ENCODE measurements at regions not wholly inside any gene's neighbourhood (a gene's known extent, or its start where the extent isn't known, plus 50 kb on each side); places are given as distances from the start of the nearest gene placed in this dataset.
"Not testable (repeated sequence)": the region's sequence is repeated elsewhere in the genome, so short reads cannot be mapped to it uniquely, and the experiment has no call there.

DNA sequence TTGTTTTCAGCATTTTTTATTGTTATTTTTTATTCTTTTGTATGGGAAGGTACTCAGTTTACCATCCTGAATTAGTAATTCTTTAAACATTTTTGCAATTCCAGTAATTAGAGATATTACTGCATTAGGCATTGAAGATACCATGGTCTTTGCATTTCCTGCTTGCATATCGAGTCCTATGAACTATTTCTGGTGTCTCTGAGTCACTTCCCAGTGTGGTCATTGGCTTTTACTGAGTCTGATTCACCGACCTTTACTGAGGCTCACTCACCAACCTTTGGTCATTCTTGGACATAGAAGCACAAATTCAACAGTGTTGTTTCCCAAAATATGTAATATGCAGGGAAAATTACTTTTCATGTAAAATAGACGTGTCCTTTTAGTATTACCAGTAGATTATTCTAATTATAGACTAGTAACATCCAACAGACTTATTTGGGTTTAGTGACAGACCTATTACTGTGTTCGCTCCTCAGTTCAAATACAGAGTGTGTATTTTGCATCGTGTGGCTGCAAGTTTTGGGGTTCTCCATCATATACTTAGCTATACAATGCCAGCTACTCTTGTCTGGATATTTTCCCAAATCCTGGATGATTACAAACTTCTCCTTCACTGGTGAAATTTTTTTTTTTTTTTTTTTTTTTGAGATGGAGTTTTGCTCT lies 180.7 kb upstream of the PRSS1 start:
- DNase-seq (ENCODE audit: low spot score), result no peak

GRCh38 chr7:142567201-142568075 lies 181.8 kb upstream of the PRSS1 start:
- no peak for DNase-seq (ENCODE audit: low spot score)

DNA sequence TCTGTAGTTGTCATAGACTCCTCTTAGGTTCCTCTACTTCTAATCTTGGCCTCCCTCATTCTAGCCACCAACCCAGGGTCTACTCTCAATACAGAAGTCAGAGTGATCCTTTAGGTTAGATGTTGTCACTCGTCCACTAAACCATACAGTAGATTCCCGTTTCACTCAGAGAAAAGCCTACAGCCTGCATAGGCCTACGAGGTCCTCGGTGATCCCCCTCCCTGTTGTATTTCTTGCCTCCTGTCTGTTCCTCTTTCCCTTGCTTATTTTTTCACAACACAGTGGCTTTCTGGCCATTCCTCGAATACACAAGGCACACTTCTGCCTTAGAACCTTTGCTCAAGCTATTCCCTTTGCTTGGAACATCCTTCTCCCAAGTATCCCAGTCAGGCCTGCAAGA lies 183.0 kb upstream of the PRSS1 start:
- DNase-seq (ENCODE audit: low spot score), result no peak

DNA sequence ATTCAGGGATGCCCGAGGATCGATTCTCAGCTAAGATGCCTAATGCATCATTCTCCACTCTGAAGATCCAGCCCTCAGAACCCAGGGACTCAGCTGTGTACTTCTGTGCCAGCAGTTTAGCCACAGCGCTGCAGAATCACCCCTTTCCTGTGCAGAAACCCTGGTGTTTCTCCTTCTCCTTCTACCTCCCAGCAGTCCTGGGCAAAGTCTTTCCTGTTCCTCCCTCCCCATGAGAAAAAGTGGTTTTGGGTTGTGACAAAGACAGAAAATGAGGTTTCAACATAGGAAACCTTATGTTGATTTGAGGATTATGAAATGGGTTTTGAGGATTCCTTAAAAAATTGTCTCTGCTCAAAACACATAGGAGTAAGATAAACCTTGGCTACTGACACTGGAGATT lies 185.1 kb upstream of the PRSS1 start:
- DNase-seq (ENCODE audit: low spot score), result not testable (repeated sequence)

- DNase-seq (ENCODE audit: low spot score), result no peak
Measured at GRCh38 chr7:142563470-142563869, 185.8 kb upstream of the PRSS1 start.

- no peak for DNase-seq (ENCODE audit: low spot score)
Measured at GRCh38 chr7:142562688-142563087, 186.6 kb upstream of the PRSS1 start.

DNA sequence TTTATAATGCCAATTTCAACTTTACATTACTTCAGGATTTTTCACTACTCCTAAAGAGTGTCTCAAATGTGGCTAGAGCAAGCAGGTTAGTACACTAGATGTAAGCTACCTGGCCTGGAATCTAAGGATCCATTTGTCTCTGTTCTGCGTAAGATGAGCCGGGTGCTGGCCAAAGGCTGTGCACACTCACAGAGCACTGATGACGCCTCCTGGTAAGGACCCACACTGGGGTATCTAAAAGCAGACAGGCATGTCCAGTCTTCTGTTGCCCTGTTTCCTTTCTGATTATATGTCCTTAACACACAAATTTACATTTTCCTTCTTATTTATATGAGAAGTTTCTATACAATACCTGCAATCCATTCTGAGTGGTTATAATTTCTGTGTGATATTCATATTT lies 187.9 kb upstream of the PRSS1 start:
- not testable (repeated sequence) for DNase-seq (ENCODE audit: low spot score)

GRCh38 chr7:142560770-142561169 lies 188.5 kb upstream of the PRSS1 start:
- DNase-seq (ENCODE audit: low spot score), result not testable (repeated sequence)

- no peak for DNase-seq (ENCODE audit: low spot score)
Measured at GRCh38 chr7:142560166-142560565, 189.1 kb upstream of the PRSS1 start.

DNA sequence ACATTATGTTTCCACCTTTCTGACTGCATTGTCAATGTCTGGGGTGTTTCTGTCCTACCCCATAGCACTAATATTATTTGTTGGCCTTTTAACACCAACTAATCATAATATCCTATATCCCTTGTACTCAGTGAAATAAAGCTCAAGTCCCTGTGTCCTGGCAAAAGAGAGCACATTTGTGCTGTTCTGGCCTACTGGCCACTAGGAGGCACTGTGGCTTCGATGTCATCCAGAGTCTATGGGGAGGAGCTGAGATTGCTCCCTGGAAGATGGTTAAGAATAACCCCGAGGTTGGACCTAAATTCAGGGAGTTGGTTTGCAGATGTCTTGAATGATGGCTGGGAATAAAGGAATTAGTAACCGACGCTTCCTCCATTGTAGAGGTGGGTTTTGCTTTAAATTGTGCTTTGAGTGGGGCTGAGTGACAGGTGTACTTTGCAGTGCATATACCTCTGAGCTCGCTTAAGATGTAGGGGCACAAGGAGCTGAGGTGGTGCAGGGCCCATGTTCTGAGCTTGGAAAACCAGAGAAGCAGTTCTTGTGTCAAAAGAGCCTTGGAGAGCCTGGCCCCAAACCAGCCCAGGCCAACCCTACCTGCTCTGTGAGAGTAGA lies 191.2 kb upstream of the PRSS1 start:
- peak; percentile 34 for DNase-seq (ENCODE audit: low spot score)

- DNase-seq (ENCODE audit: low spot score), result peak; percentile 73
Measured at GRCh38 chr7:142556740-142557139, 192.5 kb upstream of the PRSS1 start.

DNA sequence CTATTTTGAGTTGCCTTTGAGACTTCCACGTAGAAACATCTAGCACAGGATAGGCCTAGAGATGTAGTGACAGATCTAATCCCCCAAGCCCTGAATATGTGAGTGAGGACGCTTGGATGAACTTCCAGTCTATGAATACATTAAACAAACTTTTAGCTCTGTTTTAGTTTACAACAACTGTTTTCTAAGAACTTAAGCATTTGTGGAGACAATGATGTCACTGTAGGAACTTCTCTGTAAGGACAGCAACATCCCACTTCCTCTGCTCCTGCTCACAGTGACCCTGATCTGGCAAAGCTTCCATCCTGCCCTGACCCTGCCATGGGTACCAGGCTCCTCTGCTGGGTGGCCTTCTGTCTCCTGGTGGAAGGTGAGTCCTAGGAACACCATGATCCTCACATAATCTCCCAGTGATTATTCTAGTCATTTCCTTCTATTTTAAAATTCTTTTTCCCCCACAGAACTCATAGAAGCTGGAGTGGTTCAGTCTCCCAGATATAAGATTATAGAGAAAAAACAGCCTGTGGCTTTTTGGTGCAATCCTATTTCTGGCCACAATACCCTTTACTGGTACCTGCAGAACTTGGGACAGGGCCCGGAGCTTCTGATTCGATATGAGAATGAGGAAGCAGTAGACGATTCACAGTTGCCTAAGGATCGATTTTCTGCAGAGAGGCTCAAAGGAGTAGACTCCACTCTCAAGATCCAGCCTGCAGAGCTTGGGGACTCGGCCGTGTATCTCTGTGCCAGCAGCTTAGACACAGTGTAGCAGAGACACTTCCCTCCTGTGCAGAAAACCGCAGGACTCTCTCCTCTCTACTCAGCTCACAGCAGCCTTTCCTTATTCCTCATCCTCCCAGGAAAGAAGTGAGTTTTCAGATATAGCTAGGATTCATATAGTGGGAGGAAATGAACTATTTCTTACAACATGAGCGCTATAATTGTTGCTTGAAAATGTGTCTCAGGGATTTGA lies 194.4 kb upstream of the PRSS1 start:
- no peak for DNase-seq (ENCODE audit: low spot score)

DNA sequence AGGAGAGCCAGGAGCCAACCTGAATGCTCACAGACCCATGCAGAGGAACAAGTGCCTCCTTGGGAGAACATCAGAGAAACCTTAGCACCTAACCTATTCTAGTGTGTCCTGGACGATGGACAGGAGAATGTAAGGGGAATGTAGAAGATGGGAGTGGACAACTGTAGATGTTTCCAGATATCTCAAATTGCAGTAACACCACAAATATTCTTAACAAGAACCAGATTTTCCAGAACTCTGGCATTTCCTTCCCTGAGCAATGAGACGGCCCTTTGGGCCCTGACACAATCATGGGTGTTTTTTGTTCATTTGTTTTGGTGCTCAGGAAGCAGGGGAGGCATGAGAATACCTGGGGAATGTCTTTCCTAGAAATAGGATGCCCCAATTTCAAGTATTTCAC lies 196.1 kb upstream of the PRSS1 start:
- no peak for DNase-seq (ENCODE audit: low spot score)

GRCh38 chr7:142548978-142549377 lies 200.3 kb upstream of the PRSS1 start:
- DNase-seq (ENCODE audit: low spot score), result no peak

GRCh38 chr7:142546452-142546851 lies 202.8 kb upstream of the PRSS1 start:
- no peak for DNase-seq (ENCODE audit: low spot score)

- DNase-seq (ENCODE audit: low spot score), result no peak
Measured at GRCh38 chr7:142542942-142543341, 206.3 kb upstream of the PRSS1 start.

DNA sequence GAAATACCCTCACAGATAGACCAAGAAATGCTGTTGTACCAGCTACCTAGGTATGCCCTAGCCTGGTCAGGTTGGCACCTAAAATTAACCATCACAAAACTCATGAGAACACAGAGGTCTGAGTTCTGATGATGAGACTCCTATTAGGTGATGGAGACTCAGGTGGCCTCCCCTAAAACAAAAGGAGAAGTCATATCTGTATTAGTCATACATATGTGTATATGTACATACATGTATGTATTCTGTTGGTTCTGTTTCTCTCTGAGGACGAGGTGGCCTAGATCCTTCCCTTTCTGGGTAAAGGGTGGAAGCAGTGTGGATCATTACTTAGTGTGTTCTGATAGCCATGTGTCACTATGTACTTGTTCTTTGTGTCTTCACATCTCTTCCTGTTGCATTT lies 207.2 kb upstream of the PRSS1 start:
- DNase-seq (ENCODE audit: low spot score), result no peak

DNA sequence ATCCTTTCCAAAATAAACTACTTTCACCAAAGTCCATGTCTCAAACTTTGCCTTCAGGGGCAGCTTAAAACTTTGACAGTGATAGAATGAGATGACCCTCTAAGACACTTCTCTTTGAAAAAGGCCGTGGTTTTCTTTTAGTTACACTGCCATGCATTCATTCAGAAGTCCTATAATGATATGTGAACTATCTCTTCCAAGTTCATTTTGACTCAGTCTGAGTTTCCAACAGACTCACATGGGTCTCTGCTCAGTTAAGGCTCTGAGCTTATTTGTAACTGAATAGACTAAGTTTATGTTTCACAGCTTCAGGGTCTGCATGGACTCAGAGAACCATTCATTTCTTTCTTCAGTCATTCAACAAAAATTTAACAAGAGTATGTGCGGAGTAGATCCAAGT lies 208.9 kb upstream of the PRSS1 start:
- DNase-seq (ENCODE audit: low spot score), result no peak

GRCh38 chr7:142539901-142540300 lies 209.4 kb upstream of the PRSS1 start:
- no peak for DNase-seq (ENCODE audit: low spot score)

DNA sequence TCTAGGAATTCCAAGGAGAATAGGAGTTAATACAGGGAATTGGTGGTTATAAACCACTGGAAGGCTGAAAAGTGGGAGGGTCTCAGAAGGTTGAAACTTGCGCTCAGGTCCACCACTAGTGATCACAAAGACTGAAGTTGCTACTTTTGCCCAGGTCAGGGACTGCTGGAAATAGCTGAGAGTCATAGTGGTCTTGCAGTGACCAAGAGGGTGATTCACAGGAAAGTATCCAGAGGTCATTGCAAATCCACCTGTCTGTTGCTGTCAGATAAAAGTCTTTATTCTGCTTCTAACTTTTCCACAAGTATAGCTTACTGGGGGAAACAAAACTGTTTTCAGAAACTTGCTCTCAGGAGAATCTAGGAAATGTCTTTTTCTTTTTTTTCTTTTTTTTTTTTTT lies 211.5 kb upstream of the PRSS1 start:
- DNase-seq (ENCODE audit: low spot score), result no peak

DNA sequence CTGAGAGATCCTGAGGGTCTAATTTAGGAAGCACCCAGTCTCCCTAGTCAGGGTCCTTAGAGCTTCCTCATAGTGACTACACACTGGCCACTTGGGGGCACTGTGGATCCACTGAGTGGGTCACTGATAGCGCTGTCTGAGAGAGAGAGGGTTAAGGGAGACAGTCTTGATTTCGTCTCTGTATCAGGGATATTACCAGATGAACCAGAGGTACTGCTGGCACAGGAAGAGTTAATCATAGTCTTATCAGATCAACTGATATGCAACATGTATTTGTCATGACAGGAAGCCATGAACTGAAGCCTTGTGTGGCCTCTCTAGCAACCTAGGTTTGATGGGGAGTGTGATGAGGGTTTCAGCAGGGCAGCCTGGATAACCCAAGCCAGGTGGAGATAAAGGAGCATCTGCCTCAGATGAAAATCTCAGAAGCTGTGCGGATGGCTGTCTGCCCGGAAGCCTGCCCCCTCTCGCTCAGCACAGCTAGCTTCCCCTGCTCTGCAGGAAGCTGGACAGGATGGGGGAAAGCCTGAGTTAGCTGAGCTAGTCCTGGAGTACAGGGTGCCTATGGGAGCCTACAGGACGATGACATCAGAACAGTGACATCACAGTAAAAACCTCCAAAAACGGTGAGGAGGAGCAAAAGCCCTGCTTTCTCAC lies 214.0 kb upstream of the PRSS1 start:
- peak; percentile 47 for DNase-seq (ENCODE audit: low spot score)
